Endodermal cell (in vitro differentiated cells): ENCODE measurements at regions not wholly inside any gene's neighbourhood (a gene's known extent, or its start where the extent isn't known, plus 50 kb on each side); places are given as distances from the start of the nearest gene placed in this dataset.

Experiments used
- DNase-seq: peaks from one replicate; pipeline ENCODE4 v3.0.0-alpha.2; 2017
- H3K27ac ChIP-seq: 2 replicates; pipeline ENCODE4 v1.5.1; 2013; ENCODE audit warnings: mild to moderate bottlenecking, low read depth, low read length, moderate library complexity
- H3K27me3 ChIP-seq: 2 replicates; pipeline ENCODE4 v1.6.1; 2013; ENCODE audit warnings: mild to moderate bottlenecking, low read length, moderate library complexity; ENCODE audit not compliant: insufficient read depth, control insufficient read depth, poor library complexity, severe bottlenecking
- H3K36me3 ChIP-seq: 2 replicates; pipeline ENCODE4 v1.7.0; 2013; ENCODE audit warnings: mild to moderate bottlenecking, low read length, moderate library complexity; ENCODE audit not compliant: control insufficient read depth, insufficient read depth
- H3K4me1 ChIP-seq: one replicate; pipeline ENCODE4 v1.7.0; 2013; ENCODE audit warnings: low read length; ENCODE audit not compliant: control insufficient read depth, insufficient read depth
- H3K4me3 ChIP-seq: 2 replicates; pipeline ENCODE4 v1.5.1; 2013; ENCODE audit warnings: mild to moderate bottlenecking, low read length, moderate library complexity
- H3K9ac ChIP-seq: 2 replicates; pipeline ENCODE4 v1.6.1; 2013; ENCODE audit warnings: mild to moderate bottlenecking, low read length, moderate library complexity; ENCODE audit not compliant: poor library complexity, severe bottlenecking; ENCODE audit errors: extremely low read depth
- H3K9me3 ChIP-seq: 2 replicates; pipeline ENCODE4 v1.6.1; 2013; ENCODE audit warnings: mild to moderate bottlenecking, low read length, moderate library complexity; ENCODE audit not compliant: control insufficient read depth
- H3K27ac Mint-ChIP-seq: 2 replicates; pipeline ENCODE4 v1.8.0; 2020; ENCODE audit warnings: mixed read lengths
- H3K27me3 Mint-ChIP-seq: 2 replicates; pipeline ENCODE4 v1.8.0; 2021; ENCODE audit warnings: mild to moderate bottlenecking, mixed read lengths; ENCODE audit not compliant: insufficient read depth
- H3K36me3 Mint-ChIP-seq: 2 replicates; pipeline ENCODE4 v1.8.0; 2020; ENCODE audit warnings: low read depth, mixed read lengths
- H3K4me1 Mint-ChIP-seq: 2 replicates; pipeline ENCODE4 v1.8.0; 2020; ENCODE audit warnings: mixed read lengths
- H3K4me3 Mint-ChIP-seq: 2 replicates; pipeline ENCODE4 v1.8.0; 2020; ENCODE audit warnings: mild to moderate bottlenecking, moderate library complexity, mixed read lengths
- H3K9me3 Mint-ChIP-seq: 2 replicates; pipeline ENCODE4 v1.8.0; 2020; ENCODE audit warnings: mild to moderate bottlenecking, mixed read lengths
- CTCF ChIP-seq: fragments of 200-600 bp; sonication (generic); conservative IDR thresholded peaks from 2 replicates; pipeline ENCODE4 v1.5.0; 2021; ENCODE audit warnings: antibody characterized with exemption, mild to moderate bottlenecking
- WGBS, 2 experiments: methylation state at CpG; one replicate each; pipeline versions ENCODE4 v1.1.5 to v1.1.7; 2013; ENCODE audit warnings: missing lambda C conversion rate in 2 of 2, mixed read lengths in 1 of 2; ENCODE audit not compliant: insufficient coverage in 1 of 2, insufficient read length in 1 of 2; 5-methylcytosine and 5-hydroxymethylcytosine counted together

- no peak overlapping the region for H3K9ac ChIP-seq
- no peak for DNase-seq
- TF ChIP-seq CTCF = no peak
- H3K4me1 ChIP-seq = no peaks in the 10 kb centered on the region
- no peaks in the 10 kb centered on the region for H3K36me3 ChIP-seq
- H3K36me3 Mint-ChIP-seq = no peaks in the 10 kb centered on the region
- no peaks in the 10 kb centered on the region for H3K9me3 ChIP-seq
- H3K4me3 ChIP-seq = no peak overlapping the region
- H3K27me3 ChIP-seq = no peaks in the 10 kb centered on the region
- 100% methylated on average over 1 of the region's 1 CpG; no CpG with 5 or more reads in 1 of the 2 experiments for WGBS, 2 experiments
- no peak overlapping the region for H3K27ac ChIP-seq
- no peak overlapping the region for H3K27ac Mint-ChIP-seq
- H3K4me3 Mint-ChIP-seq = no peak overlapping the region
- no peaks in the 10 kb centered on the region for H3K9me3 Mint-ChIP-seq
- no peaks in the 10 kb centered on the region for H3K27me3 Mint-ChIP-seq
- H3K4me1 Mint-ChIP-seq = no peaks in the 10 kb centered on the region
Measured at GRCh38 chr12:19938491-19938890, 429.8 kb upstream of the PDE3A start.

- WGBS, 2 experiments = 94% methylated on average over 4 of the region's 4 CpGs; no CpG with 5 or more reads in 1 of the 2 experiments
- no peak overlapping the region for H3K4me3 Mint-ChIP-seq
- no peak overlapping the region for H3K27ac ChIP-seq
- no peak overlapping the region for H3K9ac ChIP-seq
- H3K9me3 Mint-ChIP-seq = no peaks in the 10 kb centered on the region
- H3K27me3 Mint-ChIP-seq = no peaks in the 10 kb centered on the region
- H3K4me3 ChIP-seq = no peak overlapping the region
- DNase-seq = no peak
- no peaks in the 10 kb centered on the region for H3K9me3 ChIP-seq
- H3K36me3 ChIP-seq = no peaks in the 10 kb centered on the region
- TF ChIP-seq CTCF = no peak
- no peaks in the 10 kb centered on the region for H3K27me3 ChIP-seq
- no peaks in the 10 kb centered on the region for H3K36me3 Mint-ChIP-seq
- no peak overlapping the region for H3K27ac Mint-ChIP-seq
- H3K4me1 Mint-ChIP-seq = peaks cover 8% of the 10 kb centered on the region
- no peaks in the 10 kb centered on the region for H3K4me1 ChIP-seq
Measured at GRCh38 chr12:19940267-19940666, 428.1 kb upstream of the PDE3A start.

DNA sequence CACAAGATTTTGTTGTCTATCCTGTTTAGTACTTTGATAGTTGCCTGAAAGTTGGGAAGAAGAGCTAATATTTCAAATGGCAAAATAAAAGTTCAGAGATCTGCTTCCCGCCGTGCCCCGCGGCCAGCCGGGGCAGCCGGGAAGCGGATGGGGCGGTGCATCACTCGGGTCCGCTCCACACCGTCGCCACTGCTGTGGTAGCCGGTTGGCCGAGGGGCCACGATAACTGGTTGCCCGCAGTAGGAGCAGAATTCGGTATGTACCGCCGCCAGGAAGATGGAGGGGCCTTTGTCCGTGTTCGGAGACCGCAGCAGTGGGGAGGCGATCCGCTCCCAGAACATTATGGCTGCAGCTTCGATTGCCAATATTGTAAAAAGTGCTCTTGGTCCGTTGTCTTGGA lies 427.2 kb upstream of the PDE3A start:
- H3K4me3 ChIP-seq = no peak overlapping the region
- H3K36me3 Mint-ChIP-seq = no peaks in the 10 kb centered on the region
- no peak for TF ChIP-seq CTCF

More for the DNA sequence above, 427.2 kb upstream of the PDE3A start:
- no peaks in the 10 kb centered on the region for H3K9me3 ChIP-seq
- WGBS, 2 experiments = 95 to 98% methylated on average over 25 to 26 of the region's 26 CpGs
- H3K4me1 ChIP-seq = no peaks in the 10 kb centered on the region
- Mint-ChIP-seq H3K4me1 (peaks cover 13% of the 10 kb centered on the region), H3K4me3 (no peak overlapping the region), H3K27me3 (no peaks in the 10 kb centered on the region), H3K9me3 (no peaks in the 10 kb centered on the region), H3K27ac (no peak overlapping the region)
- no peak overlapping the region for H3K27ac ChIP-seq
- no peak for DNase-seq
- no peaks in the 10 kb centered on the region for H3K27me3 ChIP-seq
- no peak overlapping the region for H3K9ac ChIP-seq
- H3K36me3 ChIP-seq = no peaks in the 10 kb centered on the region
